ENCODE measurements at regions not wholly inside any gene's neighbourhood (a gene's known extent, or its start where the extent isn't known, plus 50 kb on each side); places are given as distances from the start of the nearest gene placed in this dataset.
"Not testable (repeated sequence)": the region's sequence is repeated elsewhere in the genome, so short reads cannot be mapped to it uniquely, and the experiment has no call there.

DNA sequence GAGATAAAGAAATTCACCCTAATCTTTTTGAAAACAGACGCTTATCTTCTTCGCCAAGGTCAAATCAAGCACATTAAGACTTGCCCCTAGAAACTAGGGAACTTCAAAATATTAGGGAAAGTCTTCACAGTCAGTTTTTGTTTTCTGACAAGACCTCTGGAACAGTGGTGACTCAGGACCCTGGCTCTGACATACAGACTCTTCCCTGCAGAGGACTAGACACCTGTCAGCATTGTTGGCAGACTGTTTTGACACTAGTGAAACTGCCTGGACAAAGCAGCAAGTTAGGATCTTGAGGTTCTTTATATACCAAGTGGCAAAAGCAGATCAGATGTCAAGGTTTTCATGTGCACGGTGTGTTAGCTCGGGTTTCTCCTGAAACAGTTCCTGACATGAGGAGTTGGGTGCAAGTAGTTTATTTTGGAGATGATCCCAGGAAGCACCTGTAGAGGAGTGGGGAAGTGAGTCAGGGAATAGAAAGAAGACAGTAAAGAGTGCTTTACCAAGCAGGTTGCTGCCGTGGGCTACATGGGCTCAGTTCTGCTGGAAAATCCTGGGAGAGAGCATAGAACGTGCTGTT lies 182.0 kb upstream of the IRX5 start:
- Histone ChIP-seq H3K36me3 (no peaks in the 10 kb centered on the region), H3K4me3 (no peak overlapping the region), H3K4me1 (no peaks in the 10 kb centered on the region), H3K27me3 (no peaks in the 10 kb centered on the region), H3K9me3 (no peaks in the 10 kb centered on the region), H3K27ac (no peak overlapping the region)
- intact Hi-C loops (cut with DNase I), result no loop called here
- TF ChIP-seq, protein P1, sequence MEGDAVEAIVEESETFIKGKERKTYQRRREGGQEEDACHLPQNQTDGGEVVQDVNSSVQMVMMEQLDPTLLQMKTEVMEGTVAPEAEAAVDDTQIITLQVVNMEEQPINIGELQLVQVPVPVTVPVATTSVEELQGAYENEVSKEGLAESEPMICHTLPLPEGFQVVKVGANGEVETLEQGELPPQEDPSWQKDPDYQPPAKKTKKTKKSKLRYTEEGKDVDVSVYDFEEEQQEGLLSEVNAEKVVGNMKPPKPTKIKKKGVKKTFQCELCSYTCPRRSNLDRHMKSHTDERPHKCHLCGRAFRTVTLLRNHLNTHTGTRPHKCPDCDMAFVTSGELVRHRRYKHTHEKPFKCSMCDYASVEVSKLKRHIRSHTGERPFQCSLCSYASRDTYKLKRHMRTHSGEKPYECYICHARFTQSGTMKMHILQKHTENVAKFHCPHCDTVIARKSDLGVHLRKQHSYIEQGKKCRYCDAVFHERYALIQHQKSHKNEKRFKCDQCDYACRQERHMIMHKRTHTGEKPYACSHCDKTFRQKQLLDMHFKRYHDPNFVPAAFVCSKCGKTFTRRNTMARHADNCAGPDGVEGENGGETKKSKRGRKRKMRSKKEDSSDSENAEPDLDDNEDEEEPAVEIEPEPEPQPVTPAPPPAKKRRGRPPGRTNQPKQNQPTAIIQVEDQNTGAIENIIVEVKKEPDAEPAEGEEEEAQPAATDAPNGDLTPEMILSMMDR (IDR thresholded peaks at IDR 0.05), result no peak
- no peak for DNase-seq (ENCODE audit: low spot score in 2 of 2)

DNA sequence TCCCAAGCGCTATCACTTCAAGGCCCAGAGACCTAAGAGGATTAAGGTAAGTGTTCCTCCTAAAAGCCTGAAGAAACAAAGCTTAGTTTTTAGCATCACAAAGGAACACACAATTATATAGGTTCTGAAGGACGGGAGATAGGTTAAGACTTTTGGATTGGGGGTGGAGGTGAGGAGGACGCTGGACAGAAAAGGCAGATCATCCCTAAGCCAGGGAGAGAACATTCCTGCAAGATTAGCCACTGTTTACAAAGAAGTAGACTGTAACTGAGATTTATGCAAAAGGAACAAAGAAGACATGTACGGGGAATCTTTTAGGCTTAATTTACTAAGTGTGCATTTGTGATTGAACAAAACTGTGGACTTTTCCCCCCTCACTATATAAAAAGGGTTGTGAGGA lies 184.1 kb upstream of the IRX5 start:
- no peak for DNase-seq (ENCODE audit: low spot score in 2 of 2)
- no peak overlapping the region for H3K4me3 ChIP-seq
- no peaks in the 10 kb centered on the region for H3K4me1 ChIP-seq
- no peaks in the 10 kb centered on the region for H3K27me3 ChIP-seq
- H3K9me3 ChIP-seq, result no peaks in the 10 kb centered on the region
- TF ChIP-seq, protein P1 (IDR thresholded peaks at IDR 0.05), result no peak
- intact Hi-C loops (cut with DNase I), result no loop called here
- no peak overlapping the region for H3K27ac ChIP-seq
- no peaks in the 10 kb centered on the region for H3K36me3 ChIP-seq

DNA sequence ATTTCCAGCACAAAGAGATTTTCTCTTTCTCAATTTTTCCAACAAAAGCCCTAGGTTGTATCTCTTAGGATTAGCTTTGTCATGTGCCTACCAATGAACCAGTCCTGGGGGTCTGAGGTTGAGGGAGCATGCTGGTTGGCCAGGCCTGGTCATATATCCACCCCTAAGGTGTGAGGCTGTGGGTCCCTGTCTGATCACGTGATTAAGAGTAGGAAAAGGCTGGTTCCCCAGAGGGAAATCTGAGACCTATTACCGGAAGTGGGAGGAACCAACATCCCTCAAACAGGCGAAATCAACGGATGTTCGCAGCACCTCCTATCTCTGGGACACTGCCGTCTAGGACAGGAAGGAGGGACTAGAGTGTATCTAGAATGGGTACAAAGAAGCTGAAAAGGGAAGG lies 185.7 kb upstream of the IRX5 start:
- no peaks in the 10 kb centered on the region for H3K4me1 ChIP-seq
- intact Hi-C loops (cut with DNase I), result no loop called here
- TF ChIP-seq, protein P1 (IDR thresholded peaks at IDR 0.05), result no peak
- H3K36me3 ChIP-seq, result no peaks in the 10 kb centered on the region
- no peaks in the 10 kb centered on the region for H3K9me3 ChIP-seq
- H3K27ac ChIP-seq, result no peak overlapping the region
- no peak overlapping the region for H3K4me3 ChIP-seq
- H3K27me3 ChIP-seq, result no peaks in the 10 kb centered on the region
- no peak for DNase-seq (ENCODE audit: low spot score in 2 of 2)

DNA sequence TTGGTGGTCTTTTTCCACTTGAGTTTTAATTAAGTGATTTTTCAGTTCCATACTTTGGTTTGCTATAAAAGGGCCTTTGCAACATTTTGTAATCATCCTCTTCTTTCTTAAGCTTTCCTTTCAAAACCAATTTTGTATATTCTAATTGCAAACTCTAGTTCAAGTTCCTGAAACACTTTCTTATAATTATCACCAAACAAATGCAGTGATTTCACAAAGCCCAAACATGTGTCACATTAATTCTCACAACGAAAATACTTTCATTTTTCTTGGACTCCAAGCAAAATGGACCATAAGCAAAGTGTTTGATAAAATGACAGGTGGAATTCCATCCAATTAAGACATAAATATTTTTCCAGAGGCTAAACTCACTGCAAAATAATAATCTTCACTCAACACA lies 188.2 kb upstream of the IRX5 start:
- no peaks in the 10 kb centered on the region for H3K27me3 ChIP-seq
- intact Hi-C loops (cut with DNase I), result no loop called here
- H3K27ac ChIP-seq, result no peak overlapping the region
- no peak overlapping the region for H3K4me3 ChIP-seq
- TF ChIP-seq, protein P1 (IDR thresholded peaks at IDR 0.05), result no peak
- H3K4me1 ChIP-seq, result no peaks in the 10 kb centered on the region
- no peak for DNase-seq (ENCODE audit: low spot score in 2 of 2)
- H3K36me3 ChIP-seq, result no peaks in the 10 kb centered on the region
- H3K9me3 ChIP-seq, result no peaks in the 10 kb centered on the region

DNA sequence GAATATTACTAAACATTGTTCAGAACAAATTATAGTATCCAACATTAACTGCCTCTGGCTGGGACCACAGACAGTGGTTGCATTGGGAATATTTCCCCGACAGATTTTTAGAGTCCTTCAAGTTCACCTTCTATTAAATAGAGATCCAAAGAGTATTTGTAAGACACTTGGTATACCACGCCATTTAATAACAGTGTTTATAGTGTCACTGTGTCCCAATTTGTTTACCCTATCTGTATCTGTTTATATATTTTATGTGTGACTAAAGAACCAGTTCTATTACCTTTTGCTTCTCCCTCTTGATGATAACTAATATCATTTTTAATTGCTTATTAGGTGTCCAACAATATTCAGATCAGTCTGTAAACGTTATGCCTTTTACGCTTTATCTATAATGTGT lies 191.3 kb upstream of the IRX5 start:
- H3K27me3 ChIP-seq, result no peaks in the 10 kb centered on the region
- intact Hi-C loops (cut with DNase I), result no loop called here
- H3K27ac ChIP-seq, result no peak overlapping the region
- H3K36me3 ChIP-seq, result no peaks in the 10 kb centered on the region
- DNase-seq (ENCODE audit: low spot score in 2 of 2), result no peak
- H3K4me3 ChIP-seq, result no peak overlapping the region
- H3K9me3 ChIP-seq, result no peaks in the 10 kb centered on the region
- TF ChIP-seq, protein P1 (IDR thresholded peaks at IDR 0.05), result no peak
- no peaks in the 10 kb centered on the region for H3K4me1 ChIP-seq

DNA sequence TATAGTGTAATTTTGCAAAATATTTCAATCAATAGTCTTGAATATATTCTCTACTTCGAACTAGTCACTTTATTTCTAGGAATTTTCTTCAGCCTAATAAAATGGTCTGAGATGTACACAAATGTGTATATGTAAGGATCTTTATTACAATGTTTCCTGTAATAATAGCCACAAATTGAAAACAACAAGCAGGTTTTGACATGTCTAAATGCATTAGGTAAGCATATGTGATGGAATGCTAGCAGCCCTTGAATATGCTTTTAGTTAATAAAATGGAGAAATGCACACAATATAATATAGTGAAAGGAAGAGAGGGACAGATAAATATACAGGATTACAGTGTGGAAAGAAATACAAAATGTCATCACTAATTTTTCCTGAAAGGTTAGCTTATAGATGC lies 196.5 kb upstream of the IRX5 start:
- H3K27ac ChIP-seq, result no peak overlapping the region
- no peaks in the 10 kb centered on the region for H3K9me3 ChIP-seq
- TF ChIP-seq, protein P1 (IDR thresholded peaks at IDR 0.05), result no peak
- H3K4me1 ChIP-seq, result no peaks in the 10 kb centered on the region
- intact Hi-C loops (cut with DNase I), result no loop called here
- H3K4me3 ChIP-seq, result no peak overlapping the region
- no peak for DNase-seq (ENCODE audit: low spot score in 2 of 2)
- H3K27me3 ChIP-seq, result no peaks in the 10 kb centered on the region
- no peaks in the 10 kb centered on the region for H3K36me3 ChIP-seq

DNA sequence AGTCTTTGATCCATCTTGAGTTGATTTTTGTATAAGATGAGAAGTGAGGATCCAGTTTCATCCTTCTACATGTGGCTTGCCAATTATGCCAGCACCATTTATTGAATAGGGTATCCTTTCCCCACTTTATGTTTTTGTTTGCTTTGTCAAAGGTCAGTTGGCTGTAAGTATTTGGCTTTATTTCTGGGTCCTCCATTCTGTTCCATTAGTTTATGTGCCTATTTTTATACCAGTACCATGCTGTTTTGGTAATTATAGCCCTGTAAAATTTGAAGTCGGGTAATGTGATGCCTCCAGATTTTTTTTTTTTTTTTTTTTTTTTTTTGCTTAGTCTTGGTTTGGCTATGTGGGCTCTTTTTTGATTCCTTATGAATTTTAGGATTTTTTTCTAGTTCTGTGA lies 203.0 kb upstream of the IRX5 start:
- intact Hi-C loops (cut with DNase I); H3K36me3 ChIP-seq; H3K27ac ChIP-seq; H3K9me3 ChIP-seq; H3K27me3 ChIP-seq; H3K4me1 ChIP-seq; H3K4me3 ChIP-seq; DNase-seq (ENCODE audit: low spot score in 2 of 2): not testable (repeated sequence)
